ENCODE measurements at regions not wholly inside any gene's neighbourhood (a gene's known extent, or its start where the extent isn't known, plus 50 kb on each side); places are given as distances from the start of the nearest gene placed in this dataset.
"Not testable (repeated sequence)": the region's sequence is repeated elsewhere in the genome, so short reads cannot be mapped to it uniquely, and the experiment has no call there.

GRCh38 chr18:52060607-52061304 lies 279.2 kb upstream of the DCC start:
- no peak for DNase-seq (ENCODE audit: low spot score)

- DNase-seq (ENCODE audit: low spot score), result no peak
Measured at GRCh38 chr18:52063923-52064322, 276.1 kb upstream of the DCC start.

- no peak for DNase-seq (ENCODE audit: low spot score)
Measured at GRCh38 chr18:52069201-52069600, 270.8 kb upstream of the DCC start.

GRCh38 chr18:52070291-52070756 lies 269.7 kb upstream of the DCC start:
- no peak for DNase-seq (ENCODE audit: low spot score)

- no peak for DNase-seq (ENCODE audit: low spot score)
Measured at GRCh38 chr18:52077251-52077983, 262.6 kb upstream of the DCC start.

GRCh38 chr18:52082246-52082645 lies 257.8 kb upstream of the DCC start:
- DNase-seq (ENCODE audit: low spot score), result no peak

GRCh38 chr18:52087140-52087539 lies 252.9 kb upstream of the DCC start:
- no peak for DNase-seq (ENCODE audit: low spot score)

GRCh38 chr18:52090005-52090404 lies 250.0 kb upstream of the DCC start:
- no peak for DNase-seq (ENCODE audit: low spot score)

GRCh38 chr18:52093171-52093570 lies 246.8 kb upstream of the DCC start:
- no peak for DNase-seq (ENCODE audit: low spot score)

GRCh38 chr18:52118684-52119083 lies 221.3 kb upstream of the DCC start:
- DNase-seq (ENCODE audit: low spot score), result no peak

GRCh38 chr18:52130624-52131301 lies 209.2 kb upstream of the DCC start:
- DNase-seq (ENCODE audit: low spot score), result no peak

GRCh38 chr18:52131845-52132244 lies 208.2 kb upstream of the DCC start:
- no peak for DNase-seq (ENCODE audit: low spot score)

GRCh38 chr18:52136532-52136931 lies 203.5 kb upstream of the DCC start:
- no peak for DNase-seq (ENCODE audit: low spot score)

- no peak for DNase-seq (ENCODE audit: low spot score)
Measured at GRCh38 chr18:52140986-52141385, 199.0 kb upstream of the DCC start.

- DNase-seq (ENCODE audit: low spot score), result no peak
Measured at GRCh38 chr18:52150050-52150449, 189.9 kb upstream of the DCC start.

- DNase-seq (ENCODE audit: low spot score), result no peak
Measured at GRCh38 chr18:52152036-52152435, 188.0 kb upstream of the DCC start.

GRCh38 chr18:52156166-52156565 lies 183.8 kb upstream of the DCC start:
- DNase-seq (ENCODE audit: low spot score), result no peak

- DNase-seq (ENCODE audit: low spot score), result no peak
Measured at GRCh38 chr18:52160636-52161035, 179.4 kb upstream of the DCC start.

GRCh38 chr18:52163478-52163877 lies 176.5 kb upstream of the DCC start:
- DNase-seq (ENCODE audit: low spot score), result no peak

- DNase-seq (ENCODE audit: low spot score), result not testable (repeated sequence)
Measured at GRCh38 chr18:52168131-52168530, 171.9 kb upstream of the DCC start.

GRCh38 chr18:52174220-52174619 lies 165.8 kb upstream of the DCC start:
- DNase-seq (ENCODE audit: low spot score), result no peak

GRCh38 chr18:52175406-52175805 lies 164.6 kb upstream of the DCC start:
- DNase-seq (ENCODE audit: low spot score), result no peak

GRCh38 chr18:52183107-52183506 lies 156.9 kb upstream of the DCC start:
- no peak for DNase-seq (ENCODE audit: low spot score)

Measured in CD4-positive, alpha-beta T cell treated with Interleukin-2 at 100 ng/mL for 4 hours (primary cell).